K562 (cell line): ENCODE measurements at regions not wholly inside any gene's neighbourhood (a gene's known extent, or its start where the extent isn't known, plus 50 kb on each side); places are given as distances from the start of the nearest gene placed in this dataset.

Experiments
- ATAC-seq: fragments of 200-7000 bp; cut with Tn5 transposase; 3 replicates; pipeline ENCODE4 v1.9.1; 2020; ENCODE audit warnings: moderate library complexity
- BruUV-seq: library from RNA; stranded (reverse); fragments of 400-500 nt; replicated peaks from 2 replicates; lab custom pipeline; 2021; lab: Mats Ljungman, UMichigan
- CTCF ChIA-PET: fragments of 300-600 bp; formaldehyde crosslinking; extraction: SDS; loops from one replicate; lab custom pipeline; 2021; ENCODE audit warnings: low intra/inter-chr PET ratio; lab: Yijun Ruan, JAX
- POLR2A ChIA-PET: fragments of 300-600, 350-650 bp; sonication (Branson Sonifier 250); formaldehyde crosslinking; extraction: SDS; loops from one replicate; lab custom pipeline; 2021; ENCODE audit warnings: antibody characterized with exemption, inconsistent platforms; lab: Yijun Ruan, JAX
- DNase-seq, 4 experiments: peaks; one replicate each; pipeline versions ENCODE4 v3.0.0 to v3.0.0-alpha.2; 2011 to 2018; ENCODE audit warnings: low spot score in 3 of 4, mixed read lengths in 3 of 4; ENCODE audit errors: extremely low read depth in 1 of 4
- FAIRE-seq: peaks from 2 replicates; lab custom pipeline; 2011; peaks lifted over from hg19 to GRCh38; lab: Jason Lieb, UNC
- H2AFZ ChIP-seq: 2 replicates; pipeline ENCODE4 v1.6.0; 2011; ENCODE audit warnings: low read depth, low read length, control low read depth, inconsistent platforms
- H3K27ac ChIP-seq: fragments of 200-600 bp; 3 replicates; pipeline ENCODE4 v1.8.0; 2011; ENCODE audit warnings: low read depth, mild to moderate bottlenecking, control low read depth, inconsistent platforms, low read length, moderate library complexity, mixed read lengths; ENCODE audit errors: extremely low read depth
- H3K27me3 ChIP-seq, 2 experiments: fragments of 300-600 bp in 1 of 2; 2 replicates in 1 of 2; 3 replicates in 1 of 2; pipeline versions ENCODE4 v1.6.0 to v1.8.0; 2011; ENCODE audit warnings: inconsistent platforms in 2 of 2, low read length in 2 of 2, mild to moderate bottlenecking in 1 of 2, mixed read lengths in 1 of 2, moderate library complexity in 1 of 2; ENCODE audit not compliant: control insufficient read depth in 2 of 2, insufficient read depth in 2 of 2
- H3K36me3 ChIP-seq: fragments of 300-600 bp; 3 replicates; pipeline ENCODE4 v1.8.0; 2011; ENCODE audit warnings: mild to moderate bottlenecking, low read length, inconsistent platforms; ENCODE audit not compliant: control insufficient read depth, insufficient read depth
- H3K4me1 ChIP-seq, 2 experiments: fragments of 200-600 bp in 1 of 2; replicated peaks in 1 of 2; 2 replicates in 1 of 2; 3 replicates in 1 of 2; pipeline versions ENCODE4 v1.5.1 to v1.8.0; 2011; ENCODE audit warnings: inconsistent platforms in 2 of 2, low read length in 2 of 2, mild to moderate bottlenecking in 1 of 2, mixed read lengths in 1 of 2, moderate library complexity in 1 of 2; ENCODE audit not compliant: control insufficient read depth in 2 of 2, insufficient read depth in 2 of 2
- H3K4me2 ChIP-seq: 2 replicates; pipeline ENCODE4 v1.6.1; 2011; ENCODE audit warnings: low read length, control low read depth, inconsistent platforms, mixed read lengths; ENCODE audit not compliant: insufficient read depth
- H3K4me3 ChIP-seq: fragments of 200-600 bp; sonication (generic), shearing (Covaris generic); 2 replicates; pipeline ENCODE4 v1.5.1; 2016; ENCODE audit warnings: control low read depth, inconsistent platforms
- H3K79me2 ChIP-seq: fragments of 200-600 bp; 3 replicates; pipeline ENCODE4 v1.8.0; 2011; ENCODE audit warnings: low read length, inconsistent platforms; ENCODE audit not compliant: control insufficient read depth, insufficient read depth
- H3K9ac ChIP-seq, 2 experiments: 2 replicates each; pipeline versions ENCODE4 v1.6.0 to v1.6.1; 2011; ENCODE audit warnings: low read depth in 2 of 2, low read length in 2 of 2, control low read depth in 1 of 2, inconsistent platforms in 1 of 2, mild to moderate bottlenecking in 1 of 2, mixed read lengths in 1 of 2; ENCODE audit not compliant: insufficient read depth in 1 of 2
- H3K9me1 ChIP-seq: one replicate; pipeline ENCODE4 v1.6.0; 2011; ENCODE audit warnings: inconsistent platforms, mild to moderate bottlenecking, low read length, moderate library complexity; ENCODE audit not compliant: control insufficient read depth, insufficient read depth
- H3K9me3 ChIP-seq: replicated peaks from 2 replicates; pipeline ENCODE4 v1.5.1; 2011; ENCODE audit warnings: low read depth, low read length, inconsistent platforms; ENCODE audit not compliant: control insufficient read depth, insufficient read depth
- H4K20me1 ChIP-seq: replicated peaks from 2 replicates; pipeline ENCODE4 v1.6.1; 2011; ENCODE audit warnings: low read length, inconsistent platforms, mixed read lengths; ENCODE audit not compliant: control insufficient read depth, insufficient read depth
- BDP1 ChIP-seq: IDR thresholded peaks from 3 replicates; pipeline ENCODE4 v1.6.1; 2011; ENCODE audit not compliant: insufficient read length, insufficient read depth
- CXXC5 ChIP-seq: fragments of 250-450 bp; sonication (Bioruptor Pico); IDR thresholded peaks from 2 replicates; pipeline ENCODE4 v1.8.0; 2022; ENCODE audit warnings: inconsistent platforms, mild to moderate bottlenecking, moderate library complexity
- ELF2 ChIP-seq: fragments of 250-450 bp; sonication (Bioruptor Pico); IDR thresholded peaks from 2 replicates; pipeline ENCODE4 v1.5.0; 2021; ENCODE audit warnings: mild to moderate bottlenecking
- ESRRB ChIP-seq: fragments of 250-450 bp; sonication (Bioruptor Pico); IDR thresholded peaks from 2 replicates; pipeline ENCODE4 v1.5.0; 2020; ENCODE audit warnings: mild to moderate bottlenecking, moderate library complexity, borderline replicate concordance
- HCFC1 ChIP-seq: IDR thresholded peaks from 2 replicates; pipeline ENCODE4 v1.6.1; 2012; ENCODE audit warnings: low read depth, low read length, improper control_type of control experiment
- MCM2 ChIP-seq: fragments of 450-650 bp; IDR thresholded peaks from 2 replicates; pipeline ENCODE4 v1.6.1; 2017; ENCODE audit warnings: low read depth, mild to moderate bottlenecking
- MLX ChIP-seq, 2 experiments: fragments of 450-650 bp in 1 of 2; sonication (generic) in 1 of 2; formaldehyde crosslinking; conservative IDR thresholded peaks; 2 replicates each; pipeline versions ENCODE4 v1.4.0 to v1.8.1; 2020 to 2022; ENCODE audit warnings: mild to moderate bottlenecking in 1 of 2, missing genetic modification reagents in 1 of 2
- MTA2 ChIP-seq: fragments of 450-650 bp; IDR thresholded peaks from 2 replicates; pipeline ENCODE4 v1.6.1; 2016; ENCODE audit warnings: low read depth
- NCOR1 ChIP-seq: fragments of 450-650 bp; IDR thresholded peaks from 2 replicates; pipeline ENCODE4 v1.6.1; 2016; ENCODE audit warnings: mild to moderate bottlenecking, moderate library complexity
- PHF21A ChIP-seq: fragments of 450-650 bp; IDR thresholded peaks from 2 replicates; pipeline ENCODE4 v1.6.1; 2017; ENCODE audit warnings: low read depth, borderline replicate concordance
- PPARD ChIP-seq: fragments of 250-450 bp; sonication (Bioruptor Pico); IDR thresholded peaks from 2 replicates; pipeline ENCODE4 v1.8.0; 2022; ENCODE audit warnings: inconsistent platforms, mild to moderate bottlenecking, moderate library complexity
- RFX7 ChIP-seq: fragments of 250-450 bp; sonication (Bioruptor Pico); IDR thresholded peaks from 2 replicates; pipeline ENCODE4 v1.5.1; 2021; ENCODE audit warnings: mild to moderate bottlenecking
- TARDBP ChIP-seq: fragments of 450-650 bp; IDR thresholded peaks from 2 replicates; pipeline ENCODE4 v1.6.1; 2016
- ZMIZ1 ChIP-seq, 2 experiments: fragments of 150-350 bp in 1 of 2; IDR thresholded peaks; 2 replicates each; pipeline ENCODE4 v1.6.1; 2012 to 2016; ENCODE audit warnings: low read depth in 2 of 2, low read length in 2 of 2, mild to moderate bottlenecking in 1 of 2, moderate library complexity in 1 of 2
- ZNF324 ChIP-seq: fragments of 250-450 bp; sonication (Bioruptor Pico); IDR thresholded peaks from 2 replicates; pipeline ENCODE4 v1.4.0; 2020; ENCODE audit warnings: mild to moderate bottlenecking
- ZNF384 ChIP-seq: IDR thresholded peaks from 2 replicates; pipeline ENCODE4 v1.6.1; 2012; ENCODE audit warnings: low read depth, low read length, improper control_type of control experiment
- ZNF668 ChIP-seq: fragments of 250-450 bp; sonication (Bioruptor Pico); IDR thresholded peaks from 2 replicates; pipeline ENCODE4 v1.8.0; 2022; ENCODE audit warnings: mild to moderate bottlenecking, inconsistent platforms
- ZNF75A ChIP-seq: fragments of 450-650 bp; formaldehyde crosslinking; IDR thresholded peaks from 2 replicates; pipeline ENCODE4 v1.4.0; 2020; ENCODE audit warnings: mild to moderate bottlenecking
- WGBS: fragments of 100-300 bp; shearing (Covaris generic); methylation state at CpG from one replicate; pipeline ENCODE4 v1.1.6; 2016; ENCODE audit warnings: low coverage, mixed read lengths; ENCODE audit not compliant: insufficient coverage; ENCODE audit errors: missing lambda C conversion rate; 5-methylcytosine and 5-hydroxymethylcytosine counted together
- in situ Hi-C: fragments of 300-500 bp; cut with MboI; formaldehyde crosslinking; loops from 4 replicates; pipeline ENCODE4 v1.15.0; 2018; ENCODE audit warnings: inconsistent platforms, mixed read lengths
- intact Hi-C: fragments of 100-400 bp; cut with micrococcal nuclease; formaldehyde crosslinking; loops from 2 replicates; pipeline ENCODE4 v1.14.2; 2022
- TF ChIP-seq, protein P1 (sequence below): fragments of 450-650 bp; IDR thresholded peaks from 2 replicates; pipeline ENCODE4 v1.6.1; 2016; ENCODE audit warnings: mild to moderate bottlenecking

DNA sequence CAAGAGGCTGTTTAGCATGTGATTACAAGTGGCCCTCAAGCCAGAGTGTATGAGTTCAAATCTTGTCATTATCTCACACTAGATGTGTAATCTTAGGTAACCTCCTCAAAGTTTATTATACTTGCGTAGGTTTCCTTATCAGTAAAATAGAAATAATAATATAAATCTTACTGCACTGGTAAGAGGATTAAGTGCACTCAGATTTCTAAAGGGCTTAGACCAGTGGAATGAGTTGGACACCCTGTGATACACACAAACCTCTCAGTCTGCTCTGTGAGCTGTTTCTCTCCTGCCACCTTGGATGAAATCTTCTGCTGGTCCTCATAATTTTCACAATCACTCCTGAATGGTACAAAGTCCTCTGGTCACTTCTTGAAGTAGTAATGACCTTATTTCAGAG lies 145.4 kb upstream of the ZNF516 start (continued):
- no peak for TF ChIP-seq MLX (CRISPR knock-in tag; conservative IDR thresholded peaks at IDR 0.05)
- no peak for TF ChIP-seq BDP1
- TF ChIP-seq NCOR1: no peak
- no peak for TF ChIP-seq ZNF384
- no peak for TF ChIP-seq PHF21A
- TF ChIP-seq ESRRB: no peak
- TF ChIP-seq ZNF75A (CRISPR knock-in tag): no peak
- TF ChIP-seq ZMIZ1 (IDR thresholded peaks at IDR 0.05; ENCODE audit: low read depth in 2 of 2, low read length in 2 of 2): no peak
- TF ChIP-seq, all 486 proteins: peak for 0

DNA sequence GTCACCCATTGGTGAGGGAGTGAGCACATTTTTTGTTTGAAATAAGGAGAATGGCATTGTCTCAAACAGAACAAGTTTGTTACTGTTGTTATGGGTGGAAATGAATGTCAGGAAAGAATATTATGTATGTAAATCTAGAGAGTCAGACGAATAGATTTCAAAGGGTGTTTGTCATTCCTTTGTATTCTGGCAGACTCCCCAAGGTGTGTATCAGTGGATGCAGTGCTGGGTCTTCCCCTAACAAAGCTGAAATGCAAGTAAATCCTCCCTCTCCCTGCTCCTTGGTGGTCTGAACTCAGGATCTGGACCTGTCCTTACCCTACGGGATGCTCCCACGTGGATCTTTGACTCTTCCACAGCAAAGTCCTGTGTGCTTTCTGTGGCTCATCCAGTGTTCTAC lies 139.5 kb upstream of the ZNF516 start:
- H3K27ac ChIP-seq: no peak overlapping the region
- no peaks in the 10 kb centered on the region for H3K36me3 ChIP-seq
- H3K4me2 ChIP-seq: no peak overlapping the region
- no peaks in the 10 kb centered on the region; a peak in 1 of 5 replicates for H3K27me3 ChIP-seq
- WGBS: 0% methylated on average over 3 of the region's 3 CpGs
- H3K4me3 ChIP-seq: no peak overlapping the region
- no peaks in the 10 kb centered on the region for H3K9me3 ChIP-seq
- DNase-seq (no peak), FAIRE-seq (no peak), ATAC-seq (no peak)
- H4K20me1 ChIP-seq: no peaks in the 10 kb centered on the region
- H2AFZ ChIP-seq: no peak overlapping the region
- H3K4me1 ChIP-seq: no peaks in the 10 kb centered on the region
- no peaks in the 10 kb centered on the region for H3K79me2 ChIP-seq
- ChIA-PET CTCF (no interaction called here), POLR2A (no interaction called here)
- intact Hi-C loops (no loop called here), in situ Hi-C loops (no loop called here)
- BruUV-seq: no TSS peak
- H3K9ac ChIP-seq: no peak overlapping the region
- H3K9me1 ChIP-seq: no peaks in the 10 kb centered on the region
- TF ChIP-seq HCFC1: no peak
- TF ChIP-seq PPARD (CRISPR knock-in tag): no peak
- TF ChIP-seq, protein P1, sequence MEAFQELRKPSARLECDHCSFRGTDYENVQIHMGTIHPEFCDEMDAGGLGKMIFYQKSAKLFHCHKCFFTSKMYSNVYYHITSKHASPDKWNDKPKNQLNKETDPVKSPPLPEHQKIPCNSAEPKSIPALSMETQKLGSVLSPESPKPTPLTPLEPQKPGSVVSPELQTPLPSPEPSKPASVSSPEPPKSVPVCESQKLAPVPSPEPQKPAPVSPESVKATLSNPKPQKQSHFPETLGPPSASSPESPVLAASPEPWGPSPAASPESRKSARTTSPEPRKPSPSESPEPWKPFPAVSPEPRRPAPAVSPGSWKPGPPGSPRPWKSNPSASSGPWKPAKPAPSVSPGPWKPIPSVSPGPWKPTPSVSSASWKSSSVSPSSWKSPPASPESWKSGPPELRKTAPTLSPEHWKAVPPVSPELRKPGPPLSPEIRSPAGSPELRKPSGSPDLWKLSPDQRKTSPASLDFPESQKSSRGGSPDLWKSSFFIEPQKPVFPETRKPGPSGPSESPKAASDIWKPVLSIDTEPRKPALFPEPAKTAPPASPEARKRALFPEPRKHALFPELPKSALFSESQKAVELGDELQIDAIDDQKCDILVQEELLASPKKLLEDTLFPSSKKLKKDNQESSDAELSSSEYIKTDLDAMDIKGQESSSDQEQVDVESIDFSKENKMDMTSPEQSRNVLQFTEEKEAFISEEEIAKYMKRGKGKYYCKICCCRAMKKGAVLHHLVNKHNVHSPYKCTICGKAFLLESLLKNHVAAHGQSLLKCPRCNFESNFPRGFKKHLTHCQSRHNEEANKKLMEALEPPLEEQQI: no peak
- TF ChIP-seq ZNF324 (CRISPR knock-in tag): no peak
- TF ChIP-seq MTA2: no peak
- no peak for TF ChIP-seq ELF2 (CRISPR knock-in tag)
- TF ChIP-seq CXXC5 (CRISPR knock-in tag): no peak
- TF ChIP-seq ZNF668 (CRISPR knock-in tag): no peak
- no peak for TF ChIP-seq RFX7 (CRISPR knock-in tag)
- TF ChIP-seq MCM2: no peak
- no peak for TF ChIP-seq TARDBP
